Activated B cell treated with CpG ODN at 0.5 μM for 24 hours (primary cell): ENCODE measurements at regions not wholly inside any gene's neighbourhood (a gene's known extent, or its start where the extent isn't known, plus 50 kb on each side); places are given as distances from the start of the nearest gene placed in this dataset.

Experiments used
- ATAC-seq: fragments of 200-7000 bp; cut with Tn5 transposase; one replicate; pipeline ENCODE4 v1.10.0; 2021; ENCODE audit warnings: low read depth, mild to moderate bottlenecking, moderate library complexity
- CTCF ChIA-PET: fragments of 350-600 bp; sonication (Branson Sonifier 250); formaldehyde crosslinking; loops from one replicate; lab custom pipeline; 2021; ENCODE audit warnings: antibody characterized with exemption; lab: Charles Lee
- POLR2A ChIA-PET: fragments of 350-600 bp; sonication (Branson Sonifier 250); formaldehyde crosslinking; loops from one replicate; lab custom pipeline; 2021; ENCODE audit warnings: antibody characterized with exemption; lab: Charles Lee
- DNase-seq: peaks from one replicate; pipeline ENCODE4 v3.0.0; 2022
- H3K27ac Mint-ChIP-seq: one replicate; pipeline ENCODE4 v1.8.0; 2020; ENCODE audit warnings: mixed read lengths
- H3K27me3 Mint-ChIP-seq: one replicate; pipeline ENCODE4 v1.8.0; 2021; ENCODE audit warnings: mixed read lengths
- H3K36me3 Mint-ChIP-seq: one replicate; pipeline ENCODE4 v1.8.0; 2021; ENCODE audit warnings: low read depth, mixed read lengths
- H3K4me1 Mint-ChIP-seq: one replicate; pipeline ENCODE4 v1.8.0; 2021; ENCODE audit warnings: mixed read lengths
- H3K4me3 Mint-ChIP-seq: one replicate; pipeline ENCODE4 v1.8.0; 2020; ENCODE audit warnings: mild to moderate bottlenecking, mixed read lengths
- H3K9me3 Mint-ChIP-seq: one replicate; pipeline ENCODE4 v1.8.0; 2020; ENCODE audit warnings: mixed read lengths
- CTCF ChIP-seq: fragments of 200-600 bp; IDR thresholded peaks from one replicate; pipeline ENCODE4 v1.8.0; 2022; ENCODE audit warnings: antibody characterized with exemption, mild to moderate bottlenecking
- intact Hi-C: fragments of 100-400 bp; cut with micrococcal nuclease; formaldehyde crosslinking; loops from one replicate; pipeline ENCODE4 v1.15.1; 2024

DNA sequence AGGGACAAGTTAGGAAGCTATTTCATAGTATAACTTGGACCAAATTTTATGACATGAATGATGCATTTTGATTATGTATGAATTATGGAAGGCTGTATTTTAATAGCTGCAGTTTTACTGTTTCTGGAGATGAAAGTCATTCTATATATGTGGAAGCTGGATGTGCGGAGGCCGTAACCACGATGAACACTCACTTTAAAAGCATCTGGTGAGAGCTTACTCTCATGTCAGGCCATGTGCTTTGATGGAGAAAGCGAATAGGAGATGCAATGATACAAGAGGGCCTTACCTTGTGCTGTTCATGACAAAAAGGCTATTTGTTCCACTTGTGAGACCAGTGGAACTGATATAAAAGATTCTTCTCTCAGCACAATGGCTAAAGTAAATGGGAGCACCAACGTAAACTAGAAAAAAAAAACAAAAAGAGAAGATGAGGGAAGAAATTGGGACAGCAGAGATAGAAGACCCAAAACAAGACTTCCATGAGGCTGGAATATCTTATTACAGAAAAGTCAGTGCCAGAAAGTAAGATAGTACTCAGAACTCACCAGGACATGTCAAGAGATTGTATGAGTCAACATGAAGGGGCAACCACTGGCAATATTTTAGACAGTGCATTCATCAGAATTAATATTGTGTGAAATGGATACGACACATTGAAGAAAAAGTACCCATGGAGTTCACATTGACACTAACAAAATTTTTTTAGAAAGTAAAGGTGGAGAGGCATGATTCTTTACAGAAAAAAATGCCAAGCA lies 63.3 kb upstream of the GAB1 start:
- ATAC-seq = no peak
- intact Hi-C loops = no loop called here
- no peak for DNase-seq
- no peak overlapping the region for H3K4me3 Mint-ChIP-seq
- ChIA-PET CTCF (no interaction called here), POLR2A (no interaction called here)
- peaks cover 8% of the 10 kb centered on the region for H3K27me3 Mint-ChIP-seq
- no peak overlapping the region for H3K27ac Mint-ChIP-seq
- H3K4me1 Mint-ChIP-seq = no peaks in the 10 kb centered on the region
- no peak for TF ChIP-seq CTCF
- H3K36me3 Mint-ChIP-seq = no peaks in the 10 kb centered on the region
- H3K9me3 Mint-ChIP-seq = peaks cover 7% of the 10 kb centered on the region

GRCh38 chr4:143280861-143281260 lies 55.8 kb upstream of the GAB1 start:
- TF ChIP-seq CTCF = no peak
- no peaks in the 10 kb centered on the region for H3K36me3 Mint-ChIP-seq
- DNase-seq (no peak), ATAC-seq (no peak)
- ChIA-PET POLR2A (no interaction called here), CTCF (no interaction called here)
- H3K27ac Mint-ChIP-seq = no peak overlapping the region
- no peak overlapping the region for H3K4me3 Mint-ChIP-seq
- intact Hi-C loops = no loop called here
- no peaks in the 10 kb centered on the region for H3K9me3 Mint-ChIP-seq
- H3K4me1 Mint-ChIP-seq = no peaks in the 10 kb centered on the region
- peaks cover 5% of the 10 kb centered on the region for H3K27me3 Mint-ChIP-seq

DNA sequence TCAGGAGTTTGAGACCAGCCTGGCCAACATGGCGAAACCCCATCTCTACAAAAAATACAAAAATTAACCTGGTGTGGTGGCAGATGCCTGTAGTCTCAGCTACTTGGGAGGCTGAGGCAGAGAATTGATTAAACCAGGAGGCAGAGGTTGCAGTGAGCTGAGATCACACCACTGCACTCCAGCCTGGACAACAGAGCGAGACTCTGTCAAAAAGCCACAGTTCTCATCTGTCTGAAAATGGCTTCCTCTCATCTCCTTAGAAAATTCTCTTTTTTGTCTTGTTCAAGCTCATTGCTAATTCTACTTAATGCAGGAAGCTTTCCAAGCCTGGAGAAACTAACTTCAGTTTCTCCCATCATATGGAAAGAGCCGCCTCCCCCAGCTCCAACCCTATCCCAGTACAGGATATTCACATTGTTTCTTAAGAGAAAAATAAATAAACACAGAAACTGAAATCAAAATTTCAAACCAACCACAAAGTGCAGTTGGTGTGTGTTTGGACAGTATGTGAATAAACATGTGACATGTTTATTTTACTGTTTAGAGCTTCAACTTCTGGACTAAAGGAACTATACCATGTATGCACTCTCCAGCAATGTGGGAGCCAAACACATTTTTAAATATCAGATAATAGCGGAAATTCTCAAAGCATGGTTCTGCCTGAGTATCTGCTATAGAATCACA lies 55.0 kb upstream of the GAB1 start:
- ChIA-PET POLR2A (no interaction called here), CTCF (no interaction called here)
- TF ChIP-seq CTCF = no peak
- intact Hi-C loops = no loop called here
- H3K4me3 Mint-ChIP-seq = no peak overlapping the region
- ATAC-seq = no peak
- no peak overlapping the region for H3K27ac Mint-ChIP-seq
- no peaks in the 10 kb centered on the region for H3K9me3 Mint-ChIP-seq
- no peaks in the 10 kb centered on the region for H3K36me3 Mint-ChIP-seq
- no peaks in the 10 kb centered on the region for H3K4me1 Mint-ChIP-seq
- peaks cover 5% of the 10 kb centered on the region for H3K27me3 Mint-ChIP-seq
- no peak for DNase-seq

GRCh38 chr4:143282211-143282707 lies 54.4 kb upstream of the GAB1 start:
- no peaks in the 10 kb centered on the region for H3K36me3 Mint-ChIP-seq
- intact Hi-C loops = no loop called here
- no peaks in the 10 kb centered on the region for H3K4me1 Mint-ChIP-seq
- peaks cover 5% of the 10 kb centered on the region for H3K27me3 Mint-ChIP-seq
- TF ChIP-seq CTCF = no peak
- H3K9me3 Mint-ChIP-seq = no peaks in the 10 kb centered on the region
- no peak overlapping the region for H3K27ac Mint-ChIP-seq
- ATAC-seq (no peak), DNase-seq (no peak)
- CTCF ChIA-PET = no interaction called here
- POLR2A ChIA-PET = interaction anchor here (0.7 kb wide), 1 partner anchor 12 kb away, joined by 4 read pairs; no protein-coding TSS in a partner anchor
- H3K4me3 Mint-ChIP-seq = no peak overlapping the region

DNA sequence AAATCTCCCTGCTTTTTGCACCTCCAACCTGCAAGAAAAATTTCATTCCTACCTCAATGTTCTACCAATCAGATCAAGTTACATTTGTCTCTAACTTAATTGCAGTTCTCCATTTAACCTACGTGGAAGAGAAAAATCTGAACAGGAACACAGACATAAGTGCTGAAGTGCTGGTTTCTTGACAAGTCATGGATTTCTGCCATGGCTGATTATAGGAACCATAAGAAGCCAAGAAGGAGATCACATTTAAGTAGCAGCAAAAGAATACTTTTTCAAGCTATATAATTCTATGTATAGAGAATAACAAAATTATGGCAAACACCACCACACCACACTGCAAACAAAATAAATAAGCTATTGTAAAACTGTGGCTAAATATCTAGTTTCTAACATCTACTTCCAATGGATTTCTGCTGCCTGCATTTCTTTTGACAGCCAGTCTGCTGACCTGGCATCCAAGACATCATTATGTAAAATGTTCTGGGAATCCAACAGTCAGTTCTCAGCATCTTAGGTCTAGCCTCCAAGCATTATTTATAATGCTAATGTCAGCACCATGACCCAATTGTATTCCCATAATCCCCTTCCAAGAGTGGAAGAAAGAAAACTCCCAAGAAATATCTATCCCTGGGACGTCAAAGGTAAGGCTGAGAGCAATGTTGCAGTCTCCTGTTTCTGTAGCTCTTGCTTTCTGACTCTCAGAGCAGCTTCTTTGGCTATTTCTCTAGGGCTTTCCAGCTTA lies 50.8 kb upstream of the GAB1 start:
- intact Hi-C loops = no loop called here
- H3K36me3 Mint-ChIP-seq = no peaks in the 10 kb centered on the region
- no peaks in the 10 kb centered on the region for H3K27me3 Mint-ChIP-seq

More for the DNA sequence above, 50.8 kb upstream of the GAB1 start:
- no peak for ATAC-seq
- Mint-ChIP-seq H3K4me1 (no peaks in the 10 kb centered on the region), H3K4me3 (no peak overlapping the region), H3K9me3 (no peaks in the 10 kb centered on the region), H3K27ac (no peak overlapping the region)
- CTCF ChIA-PET = no interaction called here
- POLR2A ChIA-PET = no interaction called here
- no peak for DNase-seq
- no peak for TF ChIP-seq CTCF
